ENCODE measurements at regions not wholly inside any gene's neighbourhood (a gene's known extent, or its start where the extent isn't known, plus 50 kb on each side); places are given as distances from the start of the nearest gene placed in this dataset.

- TF ChIP-seq CTCF (IDR thresholded peaks at IDR 0.05) (no peak), EZH2phosphoT487 (IDR thresholded peaks at IDR 0.05) (no peak)
Observed at GRCh38 chr5:68454172-68454571, 238.6 kb downstream of the PIK3R1 start.

Data from neural progenitor cell (in vitro differentiated cells).